Endothelial cell of umbilical vein (primary cell): ENCODE measurements at regions not wholly inside any gene's neighbourhood (a gene's known extent, or its start where the extent isn't known, plus 50 kb on each side); places are given as distances from the start of the nearest gene placed in this dataset.

ENCODE experiments used
- BruUV-seq: library from RNA; stranded (reverse); fragments of 400-500 nt; replicated peaks from 2 replicates; lab custom pipeline; 2021; lab: Mats Ljungman, UMichigan
- CTCF ChIA-PET: fragments of 300-600, 350-600 bp; sonication (Branson Sonifier 250); formaldehyde crosslinking; loops from one replicate; lab custom pipeline; 2021; ENCODE audit warnings: antibody characterized with exemption, inconsistent platforms; lab: Charles Lee
- POLR2A ChIA-PET: fragments of 300-600, 350-600 bp; sonication (Branson Sonifier 250); formaldehyde crosslinking; loops from one replicate; lab custom pipeline; 2021; ENCODE audit warnings: antibody characterized with exemption, inconsistent platforms; lab: Charles Lee
- DNase-seq: peaks from one replicate; pipeline ENCODE4 v3.0.0-alpha.2; 2011; ENCODE audit warnings: low read depth, low spot score
- FAIRE-seq: peaks from 2 replicates; lab custom pipeline; 2011; peaks lifted over from hg19 to GRCh38; lab: Jason Lieb, UNC
- H2AFZ ChIP-seq: 2 replicates; pipeline ENCODE4 v1.6.0; 2012; ENCODE audit warnings: low read depth, low read length, control low read depth, inconsistent platforms
- H3K27ac ChIP-seq: 2 replicates; pipeline ENCODE4 v1.5.1; 2011; ENCODE audit warnings: low read depth, mild to moderate bottlenecking, control low read depth, low read length, moderate library complexity; ENCODE audit not compliant: insufficient read depth
- H3K27me3 ChIP-seq, 2 experiments: 2 replicates each; pipeline versions ENCODE4 v1.6.0 to v1.6.1; 2011; ENCODE audit warnings: low read length in 2 of 2, mixed read lengths in 1 of 2; ENCODE audit not compliant: control insufficient read depth in 2 of 2, insufficient read depth in 2 of 2
- H3K36me3 ChIP-seq, 2 experiments: 2 replicates in 1 of 2; 3 replicates in 1 of 2; pipeline ENCODE4 v1.5.1; 2011; ENCODE audit warnings: low read length in 2 of 2, mild to moderate bottlenecking in 1 of 2, moderate library complexity in 1 of 2; ENCODE audit not compliant: control insufficient read depth in 2 of 2, insufficient read depth in 2 of 2; ENCODE audit errors: extremely low read depth in 1 of 2
- H3K4me1 ChIP-seq: 3 replicates; pipeline ENCODE4 v1.5.1; 2011; ENCODE audit warnings: mild to moderate bottlenecking, low read length; ENCODE audit not compliant: control insufficient read depth, insufficient read depth; ENCODE audit errors: extremely low read depth
- H3K4me2 ChIP-seq: 2 replicates; pipeline ENCODE4 v1.6.1; 2011; ENCODE audit warnings: low read length, control low read depth, mixed read lengths; ENCODE audit not compliant: insufficient read depth
- H3K4me3 ChIP-seq, 3 experiments: fragments of 200-600 bp in 1 of 3; sonication (generic), shearing (Covaris generic) in 1 of 3; replicated peaks in 1 of 3; 2 replicates each; pipeline ENCODE4 v1.5.1; 2011 to 2016; ENCODE audit warnings: control low read depth in 3 of 3, low read length in 3 of 3, mild to moderate bottlenecking in 2 of 3, inconsistent platforms in 1 of 3, low read depth in 1 of 3, moderate library complexity in 1 of 3; ENCODE audit not compliant: insufficient read depth in 1 of 3
- H3K79me2 ChIP-seq: 2 replicates; pipeline ENCODE4 v1.6.0; 2012; ENCODE audit warnings: low read length, inconsistent platforms; ENCODE audit not compliant: control insufficient read depth, insufficient read depth
- H3K9ac ChIP-seq: replicated peaks from 2 replicates; pipeline ENCODE3; 2011; ENCODE audit warnings: low read length, control low read depth; ENCODE audit not compliant: insufficient read depth; ENCODE audit errors: extremely low read depth
- H3K9me1 ChIP-seq: replicated peaks from 3 replicates; pipeline ENCODE4 v1.6.0; 2011; ENCODE audit warnings: mild to moderate bottlenecking, low read length; ENCODE audit not compliant: control insufficient read depth, insufficient read depth; ENCODE audit errors: extremely low read depth
- H3K9me3 ChIP-seq: replicated peaks from 2 replicates; pipeline ENCODE4 v1.5.1; 2012; ENCODE audit warnings: low read length, inconsistent platforms; ENCODE audit not compliant: control insufficient read depth, insufficient read depth
- H4K20me1 ChIP-seq: replicated peaks from 2 replicates; pipeline ENCODE3; 2011; ENCODE audit warnings: mild to moderate bottlenecking, low read length; ENCODE audit not compliant: control insufficient read depth, insufficient read depth; ENCODE audit errors: extremely low read depth
- CTCF ChIP-seq, 2 donors: IDR thresholded peaks; 1 replicate in 1 of 2; 2 replicates in 1 of 2; pipeline ENCODE4 v1.5.1; 2011; ENCODE audit warnings: low read length in 2 of 2, mild to moderate bottlenecking in 2 of 2, moderate library complexity in 2 of 2, control low read depth in 1 of 2, inconsistent platforms in 1 of 2, low read depth in 1 of 2; ENCODE audit not compliant: insufficient read depth in 1 of 2; ENCODE audit errors: extremely low read depth in 1 of 2
- EZH2 ChIP-seq: IDR thresholded peaks from 2 replicates; pipeline ENCODE4 v1.6.1; 2012; ENCODE audit warnings: borderline replicate concordance, low read depth, mild to moderate bottlenecking, moderate library complexity, low read length, inconsistent platforms; ENCODE audit not compliant: severe bottlenecking
- FOS ChIP-seq: IDR thresholded peaks from 2 replicates; pipeline ENCODE4 v1.6.1; 2011; ENCODE audit warnings: mild to moderate bottlenecking, low read length, moderate library complexity, borderline replicate concordance; ENCODE audit not compliant: insufficient read depth
- GATA2 ChIP-seq: IDR thresholded peaks from 2 replicates; pipeline ENCODE4 v1.7.0; 2011; ENCODE audit warnings: low read depth, mild to moderate bottlenecking, moderate library complexity, mixed read lengths, low read length; ENCODE audit not compliant: insufficient read length, insufficient read depth
- JUN ChIP-seq: IDR thresholded peaks from 2 replicates; pipeline ENCODE4 v1.6.1; 2011; ENCODE audit warnings: borderline replicate concordance, low read depth; ENCODE audit not compliant: insufficient read length, insufficient read depth
- MYC ChIP-seq: IDR thresholded peaks from one replicate; pipeline ENCODE4 v1.6.1; 2011; ENCODE audit warnings: mild to moderate bottlenecking, low read depth, low read length
- POLR2A ChIP-seq: IDR thresholded peaks from 2 replicates; pipeline ENCODE4 v1.6.1; 2012; ENCODE audit warnings: low read depth, mild to moderate bottlenecking, control low read depth, low read length
- POLR2AphosphoS5 ChIP-seq: IDR thresholded peaks from 2 replicates; pipeline ENCODE4 v1.6.1; 2012; ENCODE audit warnings: low read depth, mild to moderate bottlenecking, control low read depth, low read length, moderate library complexity; ENCODE audit not compliant: insufficient read depth
- dilution Hi-C: fragments of 300-500 bp; cut with MboI; formaldehyde crosslinking; loops from one replicate; pipeline ENCODE4 v1.15.0; 2019; ENCODE audit warnings: low sequenced_read_pairs; ENCODE audit not compliant: extremely low pct_ligation_motif_present
- intact Hi-C: fragments of 100-400 bp; cut with micrococcal nuclease; formaldehyde crosslinking; loops from one replicate; pipeline ENCODE4 v1.10.0; 2022
- TF ChIP-seq, protein P1 (sequence below): IDR thresholded peaks from 2 replicates; pipeline ENCODE4 v1.6.1; 2011; ENCODE audit not compliant: insufficient read depth, insufficient read length

DNA sequence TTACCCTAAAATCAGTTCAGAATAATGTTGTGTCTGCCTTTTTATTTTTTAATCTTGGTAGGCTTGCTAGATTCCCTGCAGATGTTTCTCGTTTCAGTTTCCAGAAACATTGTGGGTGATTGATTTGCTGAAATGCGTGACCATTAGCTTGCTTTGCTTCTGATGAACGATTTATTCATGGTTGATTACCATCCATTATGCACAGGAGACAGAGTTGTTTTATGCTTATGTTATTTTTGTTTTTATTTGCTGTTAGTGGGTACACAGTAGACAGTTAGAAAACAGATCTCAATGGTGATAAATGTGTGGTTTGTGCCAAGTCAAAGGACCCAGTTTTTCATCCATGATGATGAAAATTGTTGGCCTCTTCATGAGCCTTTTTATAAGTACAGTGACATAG is 455.6 kb upstream of the BOD1L1 start:
- Histone ChIP-seq H3K4me1 (no peaks in the 10 kb centered on the region), H3K27ac (no peak overlapping the region), H4K20me1 (no peaks in the 10 kb centered on the region), H3K9ac (no peak overlapping the region), H3K4me2 (no peak overlapping the region), H3K9me1 (no peaks in the 10 kb centered on the region), H2AFZ (no peak overlapping the region), H3K4me3 (no peak overlapping the region), H3K27me3 (no peaks in the 10 kb centered on the region), H3K36me3 (no peaks in the 10 kb centered on the region), H3K9me3 (no peaks in the 10 kb centered on the region), H3K79me2 (no peaks in the 10 kb centered on the region)
- intact Hi-C loops = no loop called here
- DNase-seq = no peak
- CTCF ChIA-PET = interaction anchor here (1.0 kb wide), 1 partner anchor 47 kb away, joined by 3 read pairs; no protein-coding TSS in a partner anchor
- dilution Hi-C loops = no loop called here
- POLR2A ChIA-PET = no interaction called here
- no TSS peak for BruUV-seq
- FAIRE-seq = no peak
- TF ChIP-seq EZH2 (no peak), FOS (no peak), POLR2A (no peak), JUN (no peak), CTCF (IDR thresholded peaks at IDR 0.05; ENCODE audit: extremely low read depth in 1 of 2, insufficient read depth in 1 of 2, low read depth in 1 of 2, low read length in 2 of 2) (no peak), MYC (no peak), POLR2AphosphoS5 (no peak), GATA2 (no peak)
- TF ChIP-seq, protein P1, sequence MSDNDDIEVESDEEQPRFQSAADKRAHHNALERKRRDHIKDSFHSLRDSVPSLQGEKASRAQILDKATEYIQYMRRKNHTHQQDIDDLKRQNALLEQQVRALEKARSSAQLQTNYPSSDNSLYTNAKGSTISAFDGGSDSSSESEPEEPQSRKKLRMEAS = no peak
